Neural cell (in vitro differentiated cells): ENCODE measurements at regions not wholly inside any gene's neighbourhood (a gene's known extent, or its start where the extent isn't known, plus 50 kb on each side); places are given as distances from the start of the nearest gene placed in this dataset.

Experiments
- H2AFZ ChIP-seq: fragments of 200-600, 300-800 bp; sonication (generic), shearing (Covaris generic); 2 replicates; pipeline ENCODE4 v1.6.0; 2014; ENCODE audit warnings: low read depth, mild to moderate bottlenecking, antibody characterized with exemption, low read length, moderate library complexity
- H3F3A ChIP-seq: fragments of 200-600 bp; shearing (Covaris generic); 2 replicates; pipeline ENCODE4 v1.6.1; 2016; ENCODE audit warnings: mild to moderate bottlenecking, moderate library complexity, mixed read lengths, antibody characterized with exemption, low read length; ENCODE audit not compliant: insufficient read depth, poor library complexity, severe bottlenecking
- H3K27ac ChIP-seq: fragments of 200-600, 300-800 bp; sonication (generic), shearing (Covaris generic); 2 replicates; pipeline ENCODE4 v1.5.1; 2014; ENCODE audit warnings: mild to moderate bottlenecking, low read length, moderate library complexity
- H3K27me3 ChIP-seq: fragments of 300-800, 200-600 bp; sonication (generic), shearing (Covaris generic); 2 replicates; pipeline ENCODE4 v1.6.0; 2014; ENCODE audit warnings: mild to moderate bottlenecking, low read depth, low read length, moderate library complexity; ENCODE audit not compliant: insufficient read depth
- H3K36me3 ChIP-seq: fragments of 300-800, 200-600 bp; sonication (generic), shearing (Covaris generic); 2 replicates; pipeline ENCODE4 v1.5.1; 2014; ENCODE audit warnings: mild to moderate bottlenecking, antibody characterized with exemption, low read length, moderate library complexity; ENCODE audit not compliant: insufficient read depth
- H3K4me2 ChIP-seq: fragments of 300-800, 200-600 bp; sonication (generic), shearing (Covaris generic); 2 replicates; pipeline ENCODE4 v1.6.0; 2014; ENCODE audit warnings: mild to moderate bottlenecking, low read length
- H3K4me3 ChIP-seq: fragments of 300-800, 200-600 bp; sonication (generic), shearing (Covaris generic); 2 replicates; pipeline ENCODE4 v1.5.1; 2014; ENCODE audit warnings: mild to moderate bottlenecking, low read length, moderate library complexity
- H3K79me2 ChIP-seq: fragments of 200-600 bp; shearing (Covaris generic); replicated peaks from 2 replicates; pipeline ENCODE4 v1.6.0; 2014; ENCODE audit warnings: mild to moderate bottlenecking, low read length, moderate library complexity; ENCODE audit not compliant: insufficient read depth
- H3K9ac ChIP-seq: fragments of 300-800, 200-600 bp; sonication (generic), shearing (Covaris generic); 2 replicates; pipeline ENCODE4 v1.6.1; 2016; ENCODE audit warnings: mild to moderate bottlenecking, low read length, mixed read lengths
- H3K9me2 ChIP-seq: fragments of 200-600 bp; shearing (Covaris generic); 2 replicates; pipeline ENCODE4 v1.6.1; 2016; ENCODE audit warnings: mild to moderate bottlenecking, low read length, mixed read lengths; ENCODE audit not compliant: insufficient read depth
- H3K9me3 ChIP-seq: fragments of 200-600, 300-800 bp; sonication (generic), shearing (Covaris generic); 2 replicates; pipeline ENCODE4 v1.6.1; 2016; ENCODE audit warnings: mild to moderate bottlenecking, mixed run types, low read length, moderate library complexity, mixed read lengths
- H4K20me1 ChIP-seq: fragments of 200-600 bp; shearing (Covaris generic); 2 replicates; pipeline ENCODE4 v1.6.1; 2016; ENCODE audit warnings: mild to moderate bottlenecking, mixed run types; ENCODE audit not compliant: insufficient read depth
- CTCF ChIP-seq: fragments of 450-650 bp; IDR thresholded peaks from 2 replicates; pipeline ENCODE4 v1.5.1; 2014; ENCODE audit warnings: antibody characterized with exemption, mild to moderate bottlenecking, moderate library complexity; ENCODE audit not compliant: poor library complexity, severe bottlenecking
- EP300 ChIP-seq: fragments of 450-650 bp; conservative IDR thresholded peaks from 2 replicates; pipeline ENCODE4 v1.6.1; 2014; ENCODE audit warnings: antibody characterized with exemption, mild to moderate bottlenecking, moderate library complexity; ENCODE audit not compliant: poor library complexity, severe bottlenecking
- EZH2 ChIP-seq: fragments of 200-600, 300-800 bp; shearing (Covaris generic), sonication (generic); IDR thresholded peaks from 2 replicates; pipeline ENCODE4 v1.6.1; 2014; ENCODE audit warnings: antibody characterized with exemption, low read length, borderline replicate concordance, mild to moderate bottlenecking; ENCODE audit not compliant: insufficient read depth, poor library complexity, severe bottlenecking
- MXI1 ChIP-seq: fragments of 450-650 bp; conservative IDR thresholded peaks from 2 replicates; pipeline ENCODE4 v1.6.1; 2014; ENCODE audit warnings: antibody characterized with exemption, mild to moderate bottlenecking; ENCODE audit not compliant: poor library complexity, severe bottlenecking
- POLR2AphosphoS5 ChIP-seq: IDR thresholded peaks from 2 replicates; pipeline ENCODE4 v1.6.1; 2012
- RAD21 ChIP-seq: fragments of 450-650 bp; conservative IDR thresholded peaks from 2 replicates; pipeline ENCODE4 v1.6.1; 2014; ENCODE audit warnings: antibody characterized with exemption, mild to moderate bottlenecking, moderate library complexity
- REST ChIP-seq: IDR thresholded peaks from 2 replicates; pipeline ENCODE4 v1.6.1; 2012; ENCODE audit warnings: borderline replicate concordance
- SMC3 ChIP-seq: fragments of 450-650 bp; conservative IDR thresholded peaks from 2 replicates; pipeline ENCODE4 v1.6.1; 2014; ENCODE audit warnings: antibody characterized with exemption, mild to moderate bottlenecking, moderate library complexity; ENCODE audit not compliant: poor library complexity
- TAF1 ChIP-seq: IDR thresholded peaks from 2 replicates; pipeline ENCODE4 v1.6.1; 2012; ENCODE audit warnings: low read depth

GRCh38 chr1:194968916-194969315 is 1639.3 kb downstream of the KCNT2 start:
- no peaks in the 10 kb centered on the region for H3F3A ChIP-seq
- H4K20me1 ChIP-seq, result no peaks in the 10 kb centered on the region
- H3K9ac ChIP-seq, result no peak overlapping the region
- no peak for TF ChIP-seq MXI1
- no peak for TF ChIP-seq TAF1
- no peak for TF ChIP-seq CTCF
- TF ChIP-seq RAD21, result no peak
- no peak for TF ChIP-seq EZH2
- no peak for TF ChIP-seq EP300
- TF ChIP-seq REST, result no peak
- no peak for TF ChIP-seq SMC3
- TF ChIP-seq POLR2AphosphoS5, result no peak
- no peaks in the 10 kb centered on the region for H3K9me2 ChIP-seq
- H3K79me2 ChIP-seq, result no peaks in the 10 kb centered on the region
- H3K4me2 ChIP-seq, result no peak overlapping the region
- H2AFZ ChIP-seq, result no peak overlapping the region
- H3K4me3 ChIP-seq, result no peak overlapping the region
- no peaks in the 10 kb centered on the region for H3K9me3 ChIP-seq
- H3K36me3 ChIP-seq, result no peaks in the 10 kb centered on the region
- H3K27ac ChIP-seq, result no peak overlapping the region
- H3K27me3 ChIP-seq, result no peaks in the 10 kb centered on the region

GRCh38 chr1:194959795-194960194 is 1648.4 kb downstream of the KCNT2 start:
- Histone ChIP-seq H3K79me2 (no peaks in the 10 kb centered on the region), H3K9ac (no peak overlapping the region), H3K4me2 (no peak overlapping the region), H4K20me1 (no peaks in the 10 kb centered on the region), H3F3A (no peaks in the 10 kb centered on the region), H3K27me3 (no peaks in the 10 kb centered on the region), H3K27ac (no peak overlapping the region), H3K9me3 (no peaks in the 10 kb centered on the region), H3K9me2 (no peaks in the 10 kb centered on the region), H2AFZ (no peak overlapping the region), H3K4me3 (no peak overlapping the region), H3K36me3 (no peaks in the 10 kb centered on the region)
- TF ChIP-seq CTCF, result no peak
- no peak for TF ChIP-seq RAD21
- no peak for TF ChIP-seq EP300
- no peak for TF ChIP-seq MXI1
- no peak for TF ChIP-seq TAF1
- no peak for TF ChIP-seq SMC3
- TF ChIP-seq REST, result no peak
- TF ChIP-seq EZH2, result no peak
- TF ChIP-seq POLR2AphosphoS5, result no peak
